GM21529 (cell line): ENCODE measurements at regions not wholly inside any gene's neighbourhood (a gene's known extent, or its start where the extent isn't known, plus 50 kb on each side); places are given as distances from the start of the nearest gene placed in this dataset.
"Not testable (repeated sequence)": the region's sequence is repeated elsewhere in the genome, so short reads cannot be mapped to it uniquely, and the experiment has no call there.

ENCODE experiments used
- ATAC-seq: cut with Tn5 transposase; IDR thresholded peaks from one replicate; pipeline ENCODE4 v1.9.1; 2021; ENCODE audit not compliant: unreplicated experiment

GRCh38 chr20:29687438-29687837, 1570.0 kb upstream of the DEFB115 start:
- no peak for ATAC-seq

DNA sequence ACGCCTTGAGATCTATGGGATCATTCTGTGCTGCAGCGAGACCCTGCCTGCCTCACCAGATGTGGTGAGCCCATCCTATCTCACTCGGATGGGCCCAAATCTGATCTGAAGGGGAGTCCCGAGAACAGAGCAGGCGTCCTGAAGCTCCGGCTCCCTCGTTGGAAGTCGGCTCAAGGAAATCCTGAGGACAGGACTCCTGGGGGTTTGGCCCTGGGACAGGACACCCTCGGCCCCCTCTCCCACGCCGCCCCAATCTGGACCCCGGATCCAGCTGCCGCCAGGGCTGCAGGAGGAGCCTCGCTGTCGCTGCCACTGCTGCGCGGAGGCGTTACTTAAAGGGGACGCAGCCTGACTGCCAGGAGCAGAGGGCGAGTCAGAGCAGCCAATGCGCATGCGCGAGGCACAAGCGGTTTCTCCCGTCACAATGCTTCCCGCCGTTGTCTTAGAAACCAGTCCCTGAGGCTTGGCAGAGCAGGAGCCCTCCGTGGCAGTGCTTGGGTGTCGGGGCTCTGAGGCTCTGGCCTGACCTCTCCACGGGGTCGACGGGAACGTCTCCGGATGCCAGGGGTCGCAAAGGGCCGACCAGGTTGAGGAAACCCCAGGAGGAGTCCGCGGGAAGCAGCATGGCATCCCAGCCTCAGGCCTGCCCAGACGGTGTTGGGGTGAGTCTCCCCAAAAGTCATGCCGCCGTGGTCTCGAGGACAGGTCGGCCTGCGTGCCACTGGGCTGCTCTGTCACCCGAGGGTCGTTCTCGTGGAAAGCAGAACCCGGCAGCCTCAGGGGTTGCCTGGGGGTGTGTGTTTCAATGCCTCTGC, 1567.8 kb upstream of the DEFB115 start:
- ATAC-seq: no peak

DNA sequence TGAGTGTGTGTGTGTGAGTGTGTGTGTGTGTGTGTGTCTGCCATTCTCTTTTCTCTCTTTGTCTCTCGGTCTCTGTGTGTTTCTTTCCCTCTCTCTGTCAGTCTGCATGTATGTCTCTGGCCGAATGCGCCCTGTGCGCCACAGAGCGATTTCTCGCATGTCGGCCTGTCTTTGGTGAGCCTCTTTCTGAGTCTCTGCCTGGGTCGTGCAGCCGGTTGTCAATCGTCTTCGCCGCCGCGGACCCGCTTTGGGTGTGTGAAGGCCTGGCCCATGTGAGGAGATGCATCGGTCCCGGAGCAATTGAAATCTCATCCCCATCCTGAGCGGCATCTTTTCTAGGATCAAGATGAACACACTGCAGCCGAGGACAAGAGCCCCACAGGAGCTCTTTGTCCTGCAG, 1567.2 kb upstream of the DEFB115 start:
- ATAC-seq: no peak

DNA sequence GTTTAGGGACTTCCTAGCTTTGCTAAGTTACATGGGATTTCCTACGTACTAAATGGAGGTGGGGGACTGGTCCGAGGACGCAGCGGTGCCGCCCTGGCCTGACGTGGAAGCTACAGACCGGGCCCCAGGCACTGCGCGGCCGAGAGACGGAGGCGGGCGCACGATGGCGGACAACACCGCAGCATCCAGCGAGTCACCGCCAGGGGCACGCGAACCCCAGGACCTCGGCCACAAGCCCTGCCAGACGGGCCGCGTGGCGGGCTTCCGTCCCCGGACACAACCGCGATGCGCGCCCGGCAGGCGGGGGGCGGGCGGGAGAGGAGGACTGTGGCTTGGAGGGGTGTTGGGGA, 1516.9 kb upstream of the DEFB115 start:
- no peak for ATAC-seq

DNA sequence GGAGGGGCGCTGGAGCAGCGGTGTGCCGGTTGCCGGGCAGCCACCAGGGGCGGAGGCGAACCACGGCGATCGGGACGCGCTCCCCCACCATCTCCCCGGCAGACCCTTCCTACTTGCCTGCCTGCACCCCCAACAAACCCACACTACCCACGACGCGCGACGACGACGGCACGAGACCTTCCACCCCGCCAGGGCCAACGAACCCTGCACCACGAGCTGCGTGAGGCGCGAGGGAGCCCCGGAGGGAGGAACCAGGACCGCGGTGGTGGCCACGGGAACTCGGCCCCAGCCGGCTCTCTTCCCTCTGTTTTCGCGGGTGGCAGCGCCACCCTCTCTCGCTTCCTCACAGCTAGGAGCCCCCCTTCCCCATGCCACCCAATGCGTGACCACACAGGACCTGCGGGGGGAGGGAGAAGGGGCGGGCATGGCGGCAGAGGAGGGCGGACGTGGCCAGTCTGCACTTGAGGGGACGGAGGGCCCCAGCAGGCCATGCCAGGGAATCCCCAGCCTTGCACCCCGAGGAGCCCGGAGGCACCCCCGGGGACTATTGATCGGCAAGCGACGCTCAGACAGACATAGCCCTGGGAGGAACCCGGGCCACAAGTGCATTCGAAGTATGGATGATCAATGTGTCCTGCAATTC, 1516.4 kb upstream of the DEFB115 start:
- ATAC-seq: no peak

GRCh38 chr20:29741594-29741893, 1515.9 kb upstream of the DEFB115 start:
- ATAC-seq: no peak

GRCh38 chr20:29741894-29742698, 1515.4 kb upstream of the DEFB115 start:
- no peak for ATAC-seq

- no peak for ATAC-seq
Measured at GRCh38 chr20:29742699-29743100, 1514.8 kb upstream of the DEFB115 start.

- ATAC-seq: no peak
Measured at GRCh38 chr20:29743101-29743931, 1514.1 kb upstream of the DEFB115 start.

GRCh38 chr20:29744071-29744470, 1513.4 kb upstream of the DEFB115 start:
- no peak for ATAC-seq

DNA sequence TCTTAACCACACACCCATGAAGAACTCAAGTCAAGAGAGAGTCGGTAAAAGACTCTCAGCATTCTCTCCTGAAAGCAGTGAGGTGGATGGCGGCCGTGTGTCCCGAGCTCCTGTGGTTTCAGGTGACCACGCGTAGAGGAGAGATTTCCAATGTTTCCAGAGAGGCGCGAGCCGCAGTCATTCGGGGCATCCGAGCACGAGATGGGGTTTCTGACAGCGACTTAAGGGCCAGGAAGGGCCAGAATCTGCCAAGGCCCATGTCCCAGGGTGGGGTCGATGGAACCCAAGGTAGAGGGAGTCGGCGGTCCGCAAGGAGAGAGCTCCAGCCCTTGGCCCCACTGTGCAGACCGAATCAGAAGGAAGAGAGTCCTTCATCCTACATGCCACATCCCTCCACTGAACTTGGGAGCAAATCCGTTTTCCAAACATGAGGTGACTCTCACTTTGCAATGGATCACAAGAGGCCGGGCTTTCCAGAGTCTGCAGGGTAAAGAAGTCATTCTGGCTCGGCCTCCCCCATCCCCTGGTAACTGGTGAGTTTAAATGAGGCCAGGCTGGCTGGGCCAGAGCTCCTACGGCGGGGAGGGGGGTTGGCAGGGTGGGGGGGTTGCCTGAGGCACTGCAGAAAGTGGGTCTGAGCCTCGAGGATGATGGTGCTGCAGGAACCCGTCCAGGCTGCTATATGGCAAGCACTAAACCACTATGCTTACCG, 1511.8 kb upstream of the DEFB115 start:
- not testable (repeated sequence) for ATAC-seq

GRCh38 chr20:29750268-29750899, 1507.1 kb upstream of the DEFB115 start:
- ATAC-seq: no peak

- not testable (repeated sequence) for ATAC-seq
Measured at GRCh38 chr20:29752644-29753425, 1504.6 kb upstream of the DEFB115 start.

DNA sequence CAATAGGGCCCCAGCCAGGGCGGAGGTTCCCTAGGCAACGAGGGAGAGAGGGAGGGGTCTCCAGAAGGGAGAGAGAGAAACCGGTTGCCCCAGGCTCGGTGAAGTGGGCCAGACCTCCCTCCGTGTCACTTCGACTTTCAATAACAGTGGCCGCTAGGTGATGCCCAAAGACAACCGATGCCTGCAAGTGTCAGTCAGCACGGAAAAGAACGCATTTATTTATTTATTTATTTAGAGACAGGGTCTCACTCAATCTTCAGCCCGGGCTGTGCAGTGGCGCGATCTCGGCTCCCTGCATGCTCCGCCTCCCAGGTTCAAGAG, 1504.1 kb upstream of the DEFB115 start:
- ATAC-seq: not testable (repeated sequence)

DNA sequence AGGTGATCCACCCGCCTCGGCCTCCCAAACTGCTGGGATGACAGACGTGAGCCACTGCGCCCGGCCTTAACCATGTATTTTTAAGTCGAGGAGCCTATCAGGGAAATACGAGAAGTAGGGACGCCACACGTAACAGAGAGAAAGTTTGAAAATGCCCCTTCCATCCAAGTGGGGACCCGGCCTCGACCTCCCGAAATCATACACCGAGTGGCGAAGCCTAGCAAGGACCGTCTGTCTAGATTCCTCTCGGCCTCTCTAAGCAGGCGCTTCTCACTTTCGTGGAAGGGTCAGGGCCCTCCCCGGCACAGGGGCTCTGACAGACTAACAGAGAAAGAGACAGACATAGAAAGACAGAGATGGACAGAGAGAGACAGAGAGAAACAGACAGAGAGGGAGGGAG, 1503.6 kb upstream of the DEFB115 start:
- ATAC-seq: not testable (repeated sequence)

DNA sequence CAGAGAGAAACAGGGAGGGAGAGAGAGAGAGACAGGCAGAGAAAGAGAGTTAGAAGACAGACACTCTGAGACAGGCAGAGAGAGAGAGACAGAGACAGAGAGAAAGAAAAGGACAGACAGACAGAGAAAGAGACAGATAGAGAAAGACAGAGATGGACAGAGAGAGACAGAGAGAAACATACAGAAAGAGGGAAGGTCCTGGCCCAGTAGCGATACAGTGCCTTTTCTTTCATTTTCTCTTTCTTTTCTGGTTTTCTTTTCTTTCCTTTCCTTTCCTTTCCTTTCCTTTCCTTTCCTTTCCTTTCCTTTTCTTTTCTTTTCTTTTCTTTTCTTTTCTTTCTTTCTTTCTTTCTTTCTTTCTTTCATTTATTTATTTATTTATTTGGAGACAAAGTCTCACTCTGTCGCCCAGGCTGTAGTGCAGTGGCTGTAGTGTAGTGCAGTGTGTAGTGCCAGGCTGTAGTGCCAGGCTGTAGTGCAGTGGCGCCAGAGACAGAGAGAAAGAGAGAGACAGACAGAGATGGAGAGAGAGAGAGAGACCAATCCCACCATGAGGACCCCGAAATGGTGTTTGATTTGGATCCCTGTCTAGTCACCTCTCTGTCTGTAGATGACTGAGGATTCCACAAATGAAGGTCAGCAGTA, 1501.5 kb upstream of the DEFB115 start:
- ATAC-seq: not testable (repeated sequence)

- ATAC-seq: no peak
Measured at GRCh38 chr20:29756664-29757063, 1500.8 kb upstream of the DEFB115 start.

DNA sequence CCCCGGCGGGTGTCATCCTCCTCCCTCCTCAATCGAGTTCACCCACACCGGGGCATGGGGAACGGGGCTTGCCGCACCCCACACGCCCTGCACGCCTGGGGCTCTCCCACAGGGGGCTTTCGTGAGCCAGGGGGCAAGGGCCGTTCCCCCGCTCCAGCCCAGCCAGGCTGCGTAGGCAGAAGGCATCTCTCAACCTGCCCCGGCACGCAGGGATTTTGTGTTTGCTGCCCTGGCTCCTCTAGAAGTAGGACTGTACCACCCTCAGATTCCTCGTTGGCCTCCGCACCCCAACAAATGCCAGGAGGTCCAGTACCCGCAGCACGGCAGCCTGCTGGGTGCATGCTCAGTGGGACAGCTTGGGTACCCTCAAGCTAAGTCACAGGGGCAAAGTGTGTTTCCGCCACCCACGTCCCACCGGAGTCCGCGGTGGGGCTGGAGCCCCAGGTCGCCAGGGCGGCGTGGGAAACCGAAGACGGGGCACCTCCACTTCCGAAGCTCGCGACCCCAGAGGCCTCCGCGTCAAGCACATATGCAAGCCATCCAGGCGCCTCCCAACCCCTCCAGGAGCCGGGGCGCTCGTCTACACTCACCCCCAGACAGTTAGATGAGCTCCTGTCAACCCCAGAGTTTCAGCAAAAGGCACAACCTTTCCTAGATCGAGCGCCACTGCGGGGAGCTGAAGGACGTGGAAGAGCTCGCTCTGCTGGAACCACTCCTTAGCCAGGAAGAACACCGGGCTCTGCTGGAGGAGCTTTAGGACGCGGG, 1495.7 kb upstream of the DEFB115 start:
- not testable (repeated sequence) for ATAC-seq
